ENCODE measurements at regions not wholly inside any gene's neighbourhood (a gene's known extent, or its start where the extent isn't known, plus 50 kb on each side); places are given as distances from the start of the nearest gene placed in this dataset.
A peak's percentile ranks its signal among the peaks of the same experiment; 100 is the strongest.

GRCh38 chr7:36039243-36039642, 113.8 kb upstream of the EEPD1 start:
- peaks cover 16% of the 10 kb centered on the region for H3K4me1 ChIP-seq (ENCODE audit: control insufficient read depth, insufficient read depth, low read length)
- no peaks in the 10 kb centered on the region for H3K9me3 ChIP-seq (ENCODE audit: control insufficient read depth, low read length)
- no peak overlapping the region for H3K4me3 ChIP-seq (ENCODE audit: low read length)
- 64% methylated on average over 11 of the region's 11 CpGs for WGBS
- ATAC-seq = peak in 1 of 2 donors; percentile 24
- no peak overlapping the region for H3K27ac ChIP-seq (ENCODE audit: low read length)
- H3K27me3 ChIP-seq (ENCODE audit: control insufficient read depth, insufficient read depth) = no peaks in the 10 kb centered on the region
- DNase-seq = no peak
- intact Hi-C loops (cut with DNase I) = no loop called here

- DNase-seq = no peak
- H3K9me3 ChIP-seq (ENCODE audit: control insufficient read depth, low read length) = no peaks in the 10 kb centered on the region
- WGBS = 42% methylated on average over 3 of the region's 3 CpGs
- H3K27ac ChIP-seq (ENCODE audit: low read length) = no peak overlapping the region
- H3K27me3 ChIP-seq (ENCODE audit: control insufficient read depth, insufficient read depth) = no peaks in the 10 kb centered on the region
- ATAC-seq = no peak
- no peak overlapping the region for H3K4me3 ChIP-seq (ENCODE audit: low read length)
- intact Hi-C loops (cut with DNase I) = no loop called here
- H3K4me1 ChIP-seq (ENCODE audit: control insufficient read depth, insufficient read depth, low read length) = peaks cover 16% of the 10 kb centered on the region
Observed at GRCh38 chr7:36039671-36040070, 113.4 kb upstream of the EEPD1 start.

- H3K27ac ChIP-seq (ENCODE audit: low read length) = no peak overlapping the region
- H3K4me1 ChIP-seq (ENCODE audit: control insufficient read depth, insufficient read depth, low read length) = peaks cover 16% of the 10 kb centered on the region
Observed at GRCh38 chr7:36040679-36041078, 112.4 kb upstream of the EEPD1 start.

GRCh38 chr7:36044101-36044892, 108.8 kb upstream of the EEPD1 start:
- Histone ChIP-seq H3K4me1 (ENCODE audit: control insufficient read depth, insufficient read depth, low read length) (peaks cover 13% of the 10 kb centered on the region), H3K4me3 (ENCODE audit: low read length) (no peak overlapping the region), H3K27ac (ENCODE audit: low read length) (peak overlapping the region; percentile 48), H3K9me3 (ENCODE audit: control insufficient read depth, low read length) (no peaks in the 10 kb centered on the region), H3K27me3 (ENCODE audit: control insufficient read depth, insufficient read depth) (no peaks in the 10 kb centered on the region)
- ATAC-seq = no peak
- 66% methylated on average over 6 of the region's 6 CpGs for WGBS
- intact Hi-C loops (cut with DNase I) = no loop called here
- DNase-seq = no peak

More at GRCh38 chr7:36040679-36041078, 112.4 kb upstream of the EEPD1 start:
- no peaks in the 10 kb centered on the region for H3K9me3 ChIP-seq (ENCODE audit: control insufficient read depth, low read length)
- H3K27me3 ChIP-seq (ENCODE audit: control insufficient read depth, insufficient read depth) = no peaks in the 10 kb centered on the region
- ATAC-seq (no peak), DNase-seq (no peak)
- H3K4me3 ChIP-seq (ENCODE audit: low read length) = no peak overlapping the region
- intact Hi-C loops (cut with DNase I) = no loop called here
- 96% methylated on average over 3 of the region's 3 CpGs for WGBS

- intact Hi-C loops (cut with DNase I) = no loop called here
- peaks cover 14% of the 10 kb centered on the region for H3K4me1 ChIP-seq (ENCODE audit: control insufficient read depth, insufficient read depth, low read length)
- WGBS = 32% methylated on average over 2 of the region's 2 CpGs
- H3K27ac ChIP-seq (ENCODE audit: low read length) = no peak overlapping the region
- peak; percentile 34 to 57 for ATAC-seq
- no peaks in the 10 kb centered on the region for H3K27me3 ChIP-seq (ENCODE audit: control insufficient read depth, insufficient read depth)
- no peaks in the 10 kb centered on the region for H3K9me3 ChIP-seq (ENCODE audit: control insufficient read depth, low read length)
- DNase-seq = no peak
- no peak overlapping the region for H3K4me3 ChIP-seq (ENCODE audit: low read length)
Observed at GRCh38 chr7:36045326-36045725, 107.7 kb upstream of the EEPD1 start.

- H3K4me3 ChIP-seq (ENCODE audit: low read length) = no peak overlapping the region
- ATAC-seq (peak; percentile 47 to 53), DNase-seq (no peak)
- H3K4me1 ChIP-seq (ENCODE audit: control insufficient read depth, insufficient read depth, low read length) = peaks cover 14% of the 10 kb centered on the region
- no peaks in the 10 kb centered on the region for H3K9me3 ChIP-seq (ENCODE audit: control insufficient read depth, low read length)
- intact Hi-C loops (cut with DNase I) = no loop called here
- no peak overlapping the region for H3K27ac ChIP-seq (ENCODE audit: low read length)
- 52% methylated on average over 3 of the region's 3 CpGs for WGBS
- no peaks in the 10 kb centered on the region for H3K27me3 ChIP-seq (ENCODE audit: control insufficient read depth, insufficient read depth)
Observed at GRCh38 chr7:36045830-36046341, 107.2 kb upstream of the EEPD1 start.

GRCh38 chr7:36047091-36047658, 105.9 kb upstream of the EEPD1 start:
- peaks cover 14% of the 10 kb centered on the region for H3K4me1 ChIP-seq (ENCODE audit: control insufficient read depth, insufficient read depth, low read length)
- 86% methylated on average over 2 of the region's 2 CpGs for WGBS
- no peaks in the 10 kb centered on the region for H3K9me3 ChIP-seq (ENCODE audit: control insufficient read depth, low read length)
- no peak overlapping the region for H3K27ac ChIP-seq (ENCODE audit: low read length)
- intact Hi-C loops (cut with DNase I) = no loop called here
- H3K27me3 ChIP-seq (ENCODE audit: control insufficient read depth, insufficient read depth) = no peaks in the 10 kb centered on the region
- ATAC-seq = no peak
- no peak overlapping the region for H3K4me3 ChIP-seq (ENCODE audit: low read length)
- no peak for DNase-seq

GRCh38 chr7:36048141-36048901, 104.7 kb upstream of the EEPD1 start:
- no peak overlapping the region for H3K4me3 ChIP-seq (ENCODE audit: low read length)
- intact Hi-C loops (cut with DNase I) = no loop called here
- H3K9me3 ChIP-seq (ENCODE audit: control insufficient read depth, low read length) = no peaks in the 10 kb centered on the region
- H3K4me1 ChIP-seq (ENCODE audit: control insufficient read depth, insufficient read depth, low read length) = peaks cover 10% of the 10 kb centered on the region
- DNase-seq (no peak), ATAC-seq (peak; percentile 36 to 62)
- H3K27me3 ChIP-seq (ENCODE audit: control insufficient read depth, insufficient read depth) = no peaks in the 10 kb centered on the region
- WGBS = 31% methylated on average over 5 of the region's 5 CpGs
- peak overlapping the region; percentile 48 for H3K27ac ChIP-seq (ENCODE audit: low read length)

- Histone ChIP-seq H3K9me3 (ENCODE audit: control insufficient read depth, low read length) (no peaks in the 10 kb centered on the region), H3K27ac (ENCODE audit: low read length) (no peak overlapping the region), H3K4me3 (ENCODE audit: low read length) (no peak overlapping the region), H3K27me3 (ENCODE audit: control insufficient read depth, insufficient read depth) (no peaks in the 10 kb centered on the region), H3K4me1 (ENCODE audit: control insufficient read depth, insufficient read depth, low read length) (peaks cover 10% of the 10 kb centered on the region)
- 40% methylated on average over 2 of the region's 2 CpGs for WGBS
- DNase-seq = no peak
- ATAC-seq = no peak
- intact Hi-C loops (cut with DNase I) = no loop called here
Observed at GRCh38 chr7:36048902-36049240, 104.2 kb upstream of the EEPD1 start.

GRCh38 chr7:36051501-36051900, 101.6 kb upstream of the EEPD1 start:
- no peaks in the 10 kb centered on the region for H3K9me3 ChIP-seq (ENCODE audit: control insufficient read depth, low read length)
- intact Hi-C loops (cut with DNase I) = loop anchor here in 1 of 4 donors (10.0 kb wide), 1 partner anchor 63 kb away; no protein-coding TSS in a partner anchor
- H3K4me1 ChIP-seq (ENCODE audit: control insufficient read depth, insufficient read depth, low read length) = peaks cover 10% of the 10 kb centered on the region
- no peaks in the 10 kb centered on the region for H3K27me3 ChIP-seq (ENCODE audit: control insufficient read depth, insufficient read depth)
- 52% methylated on average over 4 of the region's 4 CpGs for WGBS
- no peak overlapping the region for H3K4me3 ChIP-seq (ENCODE audit: low read length)
- DNase-seq = no peak
- ATAC-seq = no peak
- H3K27ac ChIP-seq (ENCODE audit: low read length) = no peak overlapping the region

GRCh38 chr7:36053589-36053988, 99.5 kb upstream of the EEPD1 start:
- WGBS = 49% methylated on average over 3 of the region's 3 CpGs
- Histone ChIP-seq H3K4me3 (ENCODE audit: low read length) (no peak overlapping the region), H3K4me1 (ENCODE audit: control insufficient read depth, insufficient read depth, low read length) (peaks cover 11% of the 10 kb centered on the region), H3K9me3 (ENCODE audit: control insufficient read depth, low read length) (no peaks in the 10 kb centered on the region), H3K27me3 (ENCODE audit: control insufficient read depth, insufficient read depth) (no peaks in the 10 kb centered on the region), H3K27ac (ENCODE audit: low read length) (no peak overlapping the region)
- intact Hi-C loops (cut with DNase I) = loop anchor here in 1 of 4 donors (10.0 kb wide), 1 partner anchor 61 kb away; no protein-coding TSS in a partner anchor
- ATAC-seq (no peak), DNase-seq (no peak)
